Hematopoietic multipotent progenitor cell (in vitro differentiated cells): ENCODE measurements at regions not wholly inside any gene's neighbourhood (a gene's known extent, or its start where the extent isn't known, plus 50 kb on each side); places are given as distances from the start of the nearest gene placed in this dataset. TPM values are rescaled to one million over a fixed set of nuclear protein-coding genes. Genes with fewer than 3 reads are reported as not detected.

Experiments used
- small RNA-seq: library from RNA; depleted of rRNA; stranded (forward); fragments of <200 nt; gene quantifications from one replicate; pipeline ENCODE3, GENCODE V24; 2012

Small RNAs in the stretch of these regions (small RNA-seq; reads per million reads assigned to genes)
- gene RF00017 (not detected), gene RNU4-90P (not detected)
